ENCODE measurements at regions not wholly inside any gene's neighbourhood (a gene's known extent, or its start where the extent isn't known, plus 50 kb on each side); places are given as distances from the start of the nearest gene placed in this dataset.

- DNase-seq (ENCODE audit: low spot score) (no peak), FAIRE-seq (no peak)
These were observed 404.8 kb downstream of the MBD2 start for GRCh38 chr18:53819671-53820070.

GRCh38 chr18:53819174-53819573 is 405.3 kb downstream of the MBD2 start:
- no peak for FAIRE-seq
- DNase-seq (ENCODE audit: low spot score): no peak

- DNase-seq (ENCODE audit: low spot score): no peak
- FAIRE-seq: no peak
These were observed 406.2 kb downstream of the MBD2 start for GRCh38 chr18:53817976-53818950.

- no peak for FAIRE-seq
- no peak for DNase-seq (ENCODE audit: low spot score)
These were observed 424.3 kb downstream of the MBD2 start for GRCh38 chr18:53800171-53800570.

- no peak for FAIRE-seq
- DNase-seq (ENCODE audit: low spot score): peak; percentile 27
These were observed 425.3 kb downstream of the MBD2 start for GRCh38 chr18:53799134-53799533.

GRCh38 chr18:53798516-53798915 is 426.0 kb downstream of the MBD2 start:
- no peak for DNase-seq (ENCODE audit: low spot score)
- no peak for FAIRE-seq

- FAIRE-seq: no peak
- no peak for DNase-seq (ENCODE audit: low spot score)
These were observed 426.4 kb downstream of the MBD2 start for GRCh38 chr18:53797998-53798495.

GRCh38 chr18:53796040-53796729 is 428.3 kb downstream of the MBD2 start:
- FAIRE-seq (no peak), DNase-seq (ENCODE audit: low spot score) (peak; percentile 41)

- DNase-seq (ENCODE audit: low spot score) (no peak), FAIRE-seq (no peak)
These were observed 428.9 kb downstream of the MBD2 start for GRCh38 chr18:53795610-53796009.

- DNase-seq (ENCODE audit: low spot score): no peak
These were observed 429.4 kb downstream of the MBD2 start for GRCh38 chr18:53795061-53795460.

GRCh38 chr18:53792762-53793161 is 431.7 kb downstream of the MBD2 start:
- no peak for DNase-seq (ENCODE audit: low spot score)
- no peak for FAIRE-seq

More at GRCh38 chr18:53795061-53795460, 429.4 kb downstream of the MBD2 start:
- no peak for FAIRE-seq

GRCh38 chr18:53790786-53791185 is 433.7 kb downstream of the MBD2 start:
- DNase-seq (ENCODE audit: low spot score): no peak
- FAIRE-seq: no peak

- DNase-seq (ENCODE audit: low spot score) (no peak), FAIRE-seq (no peak)
These were observed 434.9 kb downstream of the MBD2 start for GRCh38 chr18:53789376-53790247.

GRCh38 chr18:53785811-53786210 is 438.7 kb downstream of the MBD2 start:
- DNase-seq (ENCODE audit: low spot score) (no peak), FAIRE-seq (no peak)

- DNase-seq (ENCODE audit: low spot score) (no peak), FAIRE-seq (no peak)
These were observed 440.2 kb downstream of the MBD2 start for GRCh38 chr18:53784253-53784652.

- no peak for DNase-seq (ENCODE audit: low spot score)
- FAIRE-seq: no peak
These were observed 443.8 kb downstream of the MBD2 start for GRCh38 chr18:53780666-53781065.

GRCh38 chr18:53772293-53772692 is 452.2 kb downstream of the MBD2 start:
- DNase-seq (ENCODE audit: low spot score) (no peak), FAIRE-seq (no peak)

GRCh38 chr18:53771664-53772063 is 452.8 kb downstream of the MBD2 start:
- FAIRE-seq: no peak
- no peak for DNase-seq (ENCODE audit: low spot score)

GRCh38 chr18:53765211-53765610 is 459.3 kb downstream of the MBD2 start:
- DNase-seq (ENCODE audit: low spot score) (no peak), FAIRE-seq (no peak)

GRCh38 chr18:53764086-53764485 is 460.4 kb downstream of the MBD2 start:
- DNase-seq (ENCODE audit: low spot score) (no peak), FAIRE-seq (no peak)

GRCh38 chr18:53757328-53757727 is 467.1 kb downstream of the MBD2 start:
- DNase-seq (ENCODE audit: low spot score) (no peak), FAIRE-seq (no peak)

All from urothelium cell line (cell line).